ENCODE measurements at regions not wholly inside any gene's neighbourhood (a gene's known extent, or its start where the extent isn't known, plus 50 kb on each side); places are given as distances from the start of the nearest gene placed in this dataset.
"Not testable (repeated sequence)": the region's sequence is repeated elsewhere in the genome, so short reads cannot be mapped to it uniquely, and the experiment has no call there.

DNA sequence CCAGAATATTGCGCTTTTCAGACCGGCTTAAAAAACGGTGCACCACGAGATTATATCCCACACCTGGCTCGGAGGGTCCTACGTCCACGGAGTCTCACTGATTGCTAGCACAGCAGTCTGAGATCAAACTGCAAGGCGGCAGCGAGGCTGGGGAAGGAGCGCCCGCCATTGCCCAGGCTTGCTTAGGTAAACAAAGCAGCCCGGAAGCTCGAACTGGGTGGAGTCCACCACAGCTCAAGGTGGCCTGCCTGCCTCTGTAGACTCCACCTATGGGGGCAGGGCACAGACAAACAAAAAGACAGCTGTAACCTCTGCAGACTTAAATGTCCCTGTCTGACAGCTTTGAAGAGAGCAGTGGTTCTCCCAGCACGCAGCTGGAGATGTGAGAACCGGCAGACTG is 344.7 kb downstream of the RAP2B start:
- TF ChIP-seq POLR2A (IDR thresholded peaks at IDR 0.05): not testable (repeated sequence)
- TF ChIP-seq, protein P1, sequence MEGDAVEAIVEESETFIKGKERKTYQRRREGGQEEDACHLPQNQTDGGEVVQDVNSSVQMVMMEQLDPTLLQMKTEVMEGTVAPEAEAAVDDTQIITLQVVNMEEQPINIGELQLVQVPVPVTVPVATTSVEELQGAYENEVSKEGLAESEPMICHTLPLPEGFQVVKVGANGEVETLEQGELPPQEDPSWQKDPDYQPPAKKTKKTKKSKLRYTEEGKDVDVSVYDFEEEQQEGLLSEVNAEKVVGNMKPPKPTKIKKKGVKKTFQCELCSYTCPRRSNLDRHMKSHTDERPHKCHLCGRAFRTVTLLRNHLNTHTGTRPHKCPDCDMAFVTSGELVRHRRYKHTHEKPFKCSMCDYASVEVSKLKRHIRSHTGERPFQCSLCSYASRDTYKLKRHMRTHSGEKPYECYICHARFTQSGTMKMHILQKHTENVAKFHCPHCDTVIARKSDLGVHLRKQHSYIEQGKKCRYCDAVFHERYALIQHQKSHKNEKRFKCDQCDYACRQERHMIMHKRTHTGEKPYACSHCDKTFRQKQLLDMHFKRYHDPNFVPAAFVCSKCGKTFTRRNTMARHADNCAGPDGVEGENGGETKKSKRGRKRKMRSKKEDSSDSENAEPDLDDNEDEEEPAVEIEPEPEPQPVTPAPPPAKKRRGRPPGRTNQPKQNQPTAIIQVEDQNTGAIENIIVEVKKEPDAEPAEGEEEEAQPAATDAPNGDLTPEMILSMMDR (IDR thresholded peaks at IDR 0.05): not testable (repeated sequence)

Data from body of pancreas (tissue), 4 donors.